Peyer's patch (tissue), 4 donors: ENCODE measurements at regions not wholly inside any gene's neighbourhood (a gene's known extent, or its start where the extent isn't known, plus 50 kb on each side); places are given as distances from the start of the nearest gene placed in this dataset.

Experiments used
- CTCF ChIP-seq, 6 experiments: fragments of 450-650 bp in 4 of 6; fragments of 200-600 bp in 2 of 6; sonication (generic) in 1 of 6; IDR thresholded peaks; one replicate each; pipeline ENCODE4 v1.5.1; 2017 to 2019; ENCODE audit warnings: antibody characterized with exemption in 6 of 6, mild to moderate bottlenecking in 3 of 6, moderate library complexity in 1 of 6
- POLR2A ChIP-seq, 2 donors: fragments of 450-650 bp; IDR thresholded peaks; one replicate each; pipeline ENCODE4 v1.5.1; 2017; ENCODE audit warnings: antibody characterized with exemption in 2 of 2, mild to moderate bottlenecking in 2 of 2, moderate library complexity in 2 of 2

- TF ChIP-seq CTCF (IDR thresholded peaks at IDR 0.05) (no peak), POLR2A (IDR thresholded peaks at IDR 0.05) (no peak)
Observed at GRCh38 chr11:29265792-29266191, 751.0 kb downstream of the KCNA4 start.
